ENCODE measurements at regions not wholly inside any gene's neighbourhood (a gene's known extent, or its start where the extent isn't known, plus 50 kb on each side); places are given as distances from the start of the nearest gene placed in this dataset.

- TF ChIP-seq TARDBP (IDR thresholded peaks at IDR 0.05): no peak
- TF ChIP-seq NFRKB (IDR thresholded peaks at IDR 0.05): no peak
- no peak for TF ChIP-seq SP1 (IDR thresholded peaks at IDR 0.05)
- no peak for TF ChIP-seq FOXK2 (IDR thresholded peaks at IDR 0.05)
- TF ChIP-seq ZNF384 (IDR thresholded peaks at IDR 0.05): no peak
- no peak for TF ChIP-seq HDGF (IDR thresholded peaks at IDR 0.05; ENCODE audit: borderline replicate concordance)
- no peak for TF ChIP-seq FOXA1 (IDR thresholded peaks at IDR 0.05)
Measured at GRCh38 chr20:7463290-7463689, 477.0 kb downstream of the HAO1 start.
